Coronary artery (tissue), 2 donors: ENCODE measurements at regions not wholly inside any gene's neighbourhood (a gene's known extent, or its start where the extent isn't known, plus 50 kb on each side); places are given as distances from the start of the nearest gene placed in this dataset.

Experiments
- DNase-seq: peaks from one replicate; pipeline ENCODE4 v3.0.0-alpha.2; 2017; ENCODE audit warnings: low spot score
- H3K27ac ChIP-seq, 2 donors: fragments of 200-600 bp; sonication (generic); one replicate each; pipeline ENCODE4 v1.5.1; 2016 to 2019
- H3K4me3 ChIP-seq: fragments of 200-600 bp; sonication (generic); 2 replicates; pipeline ENCODE4 v1.5.1; 2016; ENCODE audit warnings: mild to moderate bottlenecking, moderate library complexity
- TF ChIP-seq, protein P1 (sequence below): fragments of 200-600 bp; sonication (generic); IDR thresholded peaks from one replicate; pipeline ENCODE4 v1.5.1; 2019; ENCODE audit warnings: antibody characterized with exemption

DNA sequence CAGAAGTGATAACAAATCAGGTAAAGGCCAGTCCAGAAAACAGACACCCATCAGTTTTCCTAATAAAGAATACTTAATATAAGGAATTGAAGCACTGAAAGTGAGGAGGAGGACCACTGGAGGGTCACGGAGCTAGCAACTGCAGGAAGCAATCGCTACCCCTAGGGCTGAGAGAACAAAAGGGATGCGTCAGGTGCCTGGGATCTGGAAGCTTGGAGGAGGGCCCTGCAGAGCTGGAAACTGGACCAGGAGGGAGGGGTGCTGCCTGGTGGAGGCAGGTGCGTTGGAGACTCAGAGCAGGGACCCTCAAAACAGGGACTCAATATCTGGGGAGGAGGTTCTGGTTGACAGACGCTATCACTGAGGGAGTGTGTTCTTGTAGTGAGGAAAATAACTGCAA lies 308.1 kb upstream of the RASGRP1 start:
- Histone ChIP-seq H3K4me3 (no peak overlapping the region), H3K27ac (peak overlapping the region in 1 of 2 donors; percentile 60)
- no peak for DNase-seq
- TF ChIP-seq, protein P1, sequence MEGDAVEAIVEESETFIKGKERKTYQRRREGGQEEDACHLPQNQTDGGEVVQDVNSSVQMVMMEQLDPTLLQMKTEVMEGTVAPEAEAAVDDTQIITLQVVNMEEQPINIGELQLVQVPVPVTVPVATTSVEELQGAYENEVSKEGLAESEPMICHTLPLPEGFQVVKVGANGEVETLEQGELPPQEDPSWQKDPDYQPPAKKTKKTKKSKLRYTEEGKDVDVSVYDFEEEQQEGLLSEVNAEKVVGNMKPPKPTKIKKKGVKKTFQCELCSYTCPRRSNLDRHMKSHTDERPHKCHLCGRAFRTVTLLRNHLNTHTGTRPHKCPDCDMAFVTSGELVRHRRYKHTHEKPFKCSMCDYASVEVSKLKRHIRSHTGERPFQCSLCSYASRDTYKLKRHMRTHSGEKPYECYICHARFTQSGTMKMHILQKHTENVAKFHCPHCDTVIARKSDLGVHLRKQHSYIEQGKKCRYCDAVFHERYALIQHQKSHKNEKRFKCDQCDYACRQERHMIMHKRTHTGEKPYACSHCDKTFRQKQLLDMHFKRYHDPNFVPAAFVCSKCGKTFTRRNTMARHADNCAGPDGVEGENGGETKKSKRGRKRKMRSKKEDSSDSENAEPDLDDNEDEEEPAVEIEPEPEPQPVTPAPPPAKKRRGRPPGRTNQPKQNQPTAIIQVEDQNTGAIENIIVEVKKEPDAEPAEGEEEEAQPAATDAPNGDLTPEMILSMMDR, result no peak

DNA sequence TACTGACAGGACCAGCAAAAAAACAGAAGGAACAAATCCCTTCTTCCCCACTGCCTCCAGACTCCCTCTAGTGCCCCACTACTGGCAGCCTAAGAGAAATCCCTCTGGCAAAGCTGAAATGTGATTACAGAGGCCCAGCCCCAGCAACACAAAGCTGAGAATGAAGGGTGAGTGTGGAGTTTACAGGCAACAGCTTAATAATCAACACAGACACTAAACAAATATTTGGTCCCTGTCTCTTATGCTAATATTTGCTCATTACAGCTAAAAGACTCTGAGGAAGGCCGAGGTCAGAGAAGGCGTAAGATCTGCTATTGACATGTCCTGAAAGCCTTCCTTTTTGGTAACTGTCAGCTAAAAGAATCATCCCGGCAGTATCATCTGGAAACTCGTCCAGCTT lies 308.5 kb upstream of the RASGRP1 start:
- TF ChIP-seq, protein P1, result no peak
- no peak for DNase-seq
- peak overlapping the region in 1 of 2 donors; percentile 60 for H3K27ac ChIP-seq

DNA sequence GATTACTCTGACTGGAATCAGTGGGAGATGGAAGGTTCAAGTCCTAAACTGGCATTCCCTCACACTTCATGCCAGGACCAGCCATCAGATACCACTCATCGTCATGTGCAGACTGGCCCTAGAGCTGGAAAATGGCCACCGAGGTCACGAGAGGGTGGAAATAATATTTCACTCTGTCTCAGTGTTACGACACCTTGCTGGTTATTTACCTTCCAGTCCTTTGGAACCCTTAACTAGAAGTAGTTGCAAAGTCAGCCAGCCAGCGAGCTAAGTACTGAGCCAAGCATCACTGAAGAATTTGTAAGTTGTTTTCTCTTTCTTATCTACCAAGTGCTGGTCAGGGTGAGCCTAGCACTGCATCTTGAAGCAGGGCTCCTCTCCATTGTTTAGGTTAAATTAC lies 309.9 kb upstream of the RASGRP1 start:
- no peak for DNase-seq
- H3K4me3 ChIP-seq, result no peak overlapping the region
- H3K27ac ChIP-seq, result peak overlapping the region in 1 of 2 donors; percentile 60
- TF ChIP-seq, protein P1, result no peak

More for the DNA sequence above, 308.5 kb upstream of the RASGRP1 start:
- no peak overlapping the region for H3K4me3 ChIP-seq

DNA sequence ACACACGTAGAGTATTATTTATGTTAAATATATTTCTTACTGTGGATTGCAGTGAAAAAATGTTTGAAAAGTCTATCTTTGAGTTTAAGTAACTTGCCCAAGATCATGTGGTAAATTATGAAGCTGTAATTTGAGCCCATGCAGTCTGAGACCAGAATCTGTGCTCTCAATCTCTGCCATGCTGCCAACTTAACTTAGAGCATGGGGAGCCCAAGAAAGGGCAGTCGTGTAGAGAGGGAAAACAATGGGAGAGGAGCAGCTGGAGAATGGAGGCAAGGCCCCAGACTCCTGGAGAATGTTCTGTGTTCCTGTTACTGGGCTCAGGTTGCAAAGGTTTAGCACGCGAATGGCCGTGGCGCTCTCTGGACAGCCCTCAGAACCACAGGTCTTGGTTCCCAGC lies 311.6 kb upstream of the RASGRP1 start:
- Histone ChIP-seq H3K27ac (peak overlapping the region in 1 of 2 donors; percentile 23), H3K4me3 (no peak overlapping the region)
- DNase-seq, result no peak
- TF ChIP-seq, protein P1, result no peak

DNA sequence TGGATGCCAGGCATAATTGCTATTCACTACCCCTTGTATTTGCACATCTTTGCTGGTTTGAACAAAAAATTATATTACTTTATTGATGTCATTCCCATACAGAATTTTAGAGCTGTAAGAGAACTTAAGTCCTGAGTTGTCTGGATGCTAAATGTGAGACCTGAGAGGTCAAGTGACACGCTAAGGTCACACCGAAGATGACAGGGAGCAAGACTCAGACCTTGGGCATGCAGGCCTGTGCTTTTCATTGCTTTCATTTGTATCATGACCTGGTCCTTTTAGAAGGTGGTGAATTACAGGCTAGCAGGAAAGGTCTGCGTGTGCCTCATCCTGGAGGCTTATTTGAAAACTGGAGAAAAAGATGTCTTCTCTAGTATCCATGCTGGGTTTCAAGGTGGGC lies 312.0 kb upstream of the RASGRP1 start:
- TF ChIP-seq, protein P1, result no peak
- Histone ChIP-seq H3K4me3 (no peak overlapping the region), H3K27ac (peak overlapping the region in 1 of 2 donors; percentile 23)
- no peak for DNase-seq

DNA sequence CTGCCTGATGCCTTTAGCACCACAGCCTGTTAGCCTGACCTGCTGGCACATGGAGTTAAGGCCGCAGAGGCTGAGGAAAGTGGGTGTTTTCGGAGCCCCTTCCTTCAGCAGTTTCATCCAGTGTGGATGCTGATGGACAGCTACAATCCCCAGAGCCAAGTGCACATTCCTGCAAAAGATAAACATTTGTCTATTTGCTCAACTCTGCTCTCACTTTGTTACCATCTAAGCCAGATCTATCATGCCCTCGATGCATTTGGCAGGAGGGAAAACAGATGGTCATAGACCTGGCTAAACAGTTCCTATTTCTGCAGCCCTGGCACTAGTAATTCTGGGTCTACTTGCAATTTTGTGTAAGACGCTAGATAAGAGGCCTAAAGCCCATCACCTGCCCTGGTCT lies 312.9 kb upstream of the RASGRP1 start:
- TF ChIP-seq, protein P1, result no peak
- H3K4me3 ChIP-seq, result no peak overlapping the region
- peak overlapping the region in 1 of 2 donors; percentile 71 for H3K27ac ChIP-seq
- no peak for DNase-seq

DNA sequence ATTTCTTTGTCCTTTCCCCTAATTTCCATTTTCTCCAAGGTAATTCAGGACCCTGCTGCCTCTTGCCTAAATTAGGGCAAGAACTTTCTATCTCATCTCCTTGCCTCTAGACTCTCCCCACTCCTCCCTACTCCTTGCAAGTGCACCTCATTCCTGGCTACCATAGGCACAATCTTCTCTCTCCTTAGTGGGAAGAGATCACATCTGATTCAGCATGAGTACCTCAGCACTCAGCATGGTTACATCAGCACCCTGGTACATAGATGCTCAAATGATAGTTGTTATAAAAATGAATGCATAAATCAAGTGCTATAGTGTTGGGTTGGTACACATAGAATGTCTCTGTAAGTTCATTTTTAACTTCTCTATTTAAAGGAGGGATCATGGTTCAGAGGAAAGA lies 313.4 kb upstream of the RASGRP1 start:
- Histone ChIP-seq H3K27ac (peak overlapping the region in 1 of 2 donors; percentile 71), H3K4me3 (no peak overlapping the region)
- TF ChIP-seq, protein P1, result no peak
- DNase-seq, result no peak
